ENCODE measurements at regions not wholly inside any gene's neighbourhood (a gene's known extent, or its start where the extent isn't known, plus 50 kb on each side); places are given as distances from the start of the nearest gene placed in this dataset.

DNA sequence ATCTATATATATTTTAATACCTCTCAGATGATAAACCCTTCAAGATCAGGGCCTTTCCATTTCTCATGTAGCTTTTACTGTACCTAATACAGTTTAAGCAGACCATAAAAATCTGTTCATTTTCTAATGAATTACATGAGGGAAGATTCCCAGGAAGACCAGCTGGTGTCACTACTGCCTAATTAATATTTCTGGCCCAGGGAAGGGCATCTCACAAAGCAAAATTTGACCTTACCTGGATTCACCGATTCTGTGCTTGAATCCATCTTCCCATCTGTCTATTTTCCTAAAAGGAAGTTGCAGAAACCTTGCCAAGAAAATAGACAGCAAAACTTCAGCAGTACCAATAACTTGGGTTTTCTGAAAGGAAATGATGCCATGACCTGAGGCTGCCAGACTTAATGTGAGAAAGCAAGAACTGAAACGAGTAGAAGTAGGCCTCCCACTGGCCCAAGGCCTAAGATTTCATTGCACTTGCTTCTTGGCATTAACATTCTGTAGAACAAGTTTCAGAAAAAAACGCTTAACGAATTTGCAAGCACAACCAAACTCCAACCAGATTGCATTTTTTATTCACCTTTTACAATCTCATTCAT, 83.0 kb upstream of the GLIS3 start:
- DNase-seq, result peak; percentile 49

DNA sequence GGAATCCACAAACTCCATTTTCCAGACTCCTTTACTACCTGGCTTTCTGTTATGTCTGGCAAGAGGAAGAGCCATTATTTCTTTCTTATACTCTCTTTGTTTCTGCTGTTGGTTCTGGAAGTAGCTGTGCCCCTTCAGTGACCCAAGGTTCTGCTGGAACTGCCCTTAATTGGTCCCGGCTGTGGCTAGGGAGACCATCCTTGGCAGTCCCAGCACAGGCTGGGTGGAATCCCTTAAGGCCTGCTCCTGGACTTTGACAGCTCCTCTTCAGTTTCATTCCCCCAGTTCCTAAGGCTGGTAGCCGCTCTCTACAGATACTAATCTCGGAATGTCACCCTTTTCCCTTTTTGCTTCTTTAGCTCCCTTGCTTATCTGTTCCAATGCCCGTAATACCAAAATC, 81.9 kb upstream of the GLIS3 start:
- DNase-seq, result no peak

DNA sequence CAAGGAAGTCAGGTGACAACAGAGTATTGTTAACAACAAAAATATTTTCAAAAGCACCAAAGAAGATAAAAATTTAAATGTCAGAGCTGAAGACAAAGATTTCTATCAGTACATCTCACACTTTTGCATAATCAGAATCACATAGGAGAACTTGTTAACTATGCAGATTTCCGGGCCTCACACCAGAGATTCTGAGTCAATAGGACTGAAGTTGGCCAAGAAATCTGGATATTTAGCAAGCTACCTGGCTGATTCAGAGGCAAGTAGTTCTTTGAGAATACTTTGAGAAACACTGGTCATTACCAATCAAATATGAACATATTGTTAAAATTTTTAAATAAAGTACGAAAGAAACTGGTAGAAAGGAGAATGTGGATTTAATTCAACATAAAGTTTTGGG, 80.5 kb upstream of the GLIS3 start:
- DNase-seq, result no peak

DNA sequence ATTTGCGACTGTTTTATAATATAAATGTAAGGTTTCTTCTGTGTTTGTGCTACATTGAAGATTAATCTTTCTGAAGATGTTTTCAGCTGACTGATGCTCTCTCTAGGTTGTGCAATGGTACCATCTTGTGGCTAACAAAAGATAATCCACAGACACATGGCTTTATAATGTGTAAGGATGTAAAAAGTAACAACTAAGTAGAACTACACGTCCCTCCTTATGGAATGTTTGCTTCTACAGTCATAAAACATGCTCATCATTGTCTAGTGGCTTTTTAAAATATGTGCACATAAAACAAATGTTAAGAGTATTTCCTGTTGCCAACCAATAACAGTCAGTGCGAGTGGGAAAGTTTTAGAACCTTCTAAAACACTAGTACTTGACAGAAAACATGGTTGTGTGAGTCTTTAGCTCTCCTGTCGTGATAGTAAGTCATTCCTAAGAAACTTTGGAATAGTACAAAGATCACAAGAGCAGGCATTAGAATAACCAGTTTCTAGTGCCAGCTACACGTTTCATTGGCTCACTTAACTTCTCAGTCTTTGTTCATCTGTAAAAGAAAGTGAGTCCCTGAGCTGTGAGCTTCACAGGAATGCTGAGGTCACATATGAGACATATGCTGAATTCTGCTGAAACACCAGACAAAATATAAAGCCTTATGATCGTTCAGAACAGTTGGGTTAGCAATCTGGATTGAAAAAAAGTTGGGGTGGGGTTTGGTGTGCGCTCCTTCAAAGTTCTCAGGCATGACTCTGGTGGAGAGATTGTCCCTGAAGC, 75.7 kb upstream of the GLIS3 start:
- DNase-seq, result peak; percentile 42

DNA sequence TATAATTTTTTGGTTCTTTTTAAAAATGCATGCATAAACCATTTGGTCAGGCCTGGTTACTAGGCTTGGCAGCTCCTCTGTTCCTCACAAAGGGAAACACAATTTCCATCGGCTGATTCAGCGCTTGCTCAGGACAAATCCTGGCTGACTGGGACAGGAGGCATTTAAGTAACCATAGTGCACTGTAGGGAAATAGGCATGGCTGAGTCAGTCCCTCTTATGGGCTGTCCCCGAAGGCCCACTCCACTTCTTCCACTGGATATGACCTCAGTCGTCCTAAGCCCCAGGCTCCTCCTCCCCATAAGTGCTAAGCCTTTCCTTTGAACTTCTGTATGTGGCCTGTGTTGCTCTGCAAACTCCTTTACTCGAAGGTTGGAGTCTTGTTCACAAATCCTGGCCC, 71.2 kb upstream of the GLIS3 start:
- no peak for DNase-seq

DNA sequence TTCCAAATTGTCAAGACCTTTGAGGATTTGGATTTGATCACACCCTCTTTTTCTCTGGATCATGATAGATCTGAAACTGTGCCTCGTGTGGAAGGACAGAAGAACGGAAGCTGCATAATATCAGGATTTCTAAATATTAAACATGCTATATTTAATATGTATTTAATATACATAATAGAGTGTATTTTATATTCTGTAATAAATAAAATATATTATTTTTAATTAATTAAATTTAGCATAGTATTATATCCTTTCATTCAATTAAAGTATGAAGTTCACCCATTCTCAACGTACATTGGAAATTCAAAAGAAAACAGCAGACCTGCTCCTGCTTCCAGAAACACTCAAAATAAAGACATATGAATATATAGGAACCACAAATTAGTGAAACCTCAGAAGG, 70.6 kb upstream of the GLIS3 start:
- no peak for DNase-seq

DNA sequence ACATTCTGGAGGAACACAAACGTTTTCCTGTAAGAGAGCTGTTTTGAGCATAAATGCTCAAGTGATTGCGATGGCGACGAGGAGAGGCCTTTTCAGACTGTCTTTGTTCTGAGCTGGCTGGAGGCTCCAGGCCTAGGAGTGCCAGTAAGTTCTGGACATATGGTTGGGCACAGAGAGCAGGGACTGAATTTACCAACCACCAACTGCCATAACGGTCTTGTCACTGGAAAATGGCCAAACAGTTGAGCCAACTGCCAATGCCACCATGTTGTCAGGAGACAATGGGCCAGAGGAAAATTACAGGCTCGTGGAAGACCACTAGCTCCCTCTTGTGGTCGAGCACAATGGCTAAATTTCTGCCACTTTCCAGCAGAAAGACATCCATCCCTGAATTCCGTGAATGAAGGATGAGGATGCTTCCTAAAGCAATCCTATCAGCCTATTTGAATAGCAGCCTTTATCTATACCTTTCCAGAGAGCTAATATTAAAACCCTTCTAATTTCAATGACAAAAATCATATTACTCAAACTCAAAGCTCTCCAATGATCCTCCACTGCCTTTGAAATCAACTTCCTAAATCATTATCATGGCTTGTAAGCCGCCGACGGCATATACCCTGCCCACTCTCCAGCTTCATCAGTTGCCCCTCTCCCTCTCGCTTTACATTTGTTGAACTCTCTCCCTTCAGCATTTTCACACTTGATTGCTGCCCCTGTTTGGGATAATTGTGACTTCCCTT, 66.9 kb upstream of the GLIS3 start:
- peak; percentile 45 for DNase-seq

DNA sequence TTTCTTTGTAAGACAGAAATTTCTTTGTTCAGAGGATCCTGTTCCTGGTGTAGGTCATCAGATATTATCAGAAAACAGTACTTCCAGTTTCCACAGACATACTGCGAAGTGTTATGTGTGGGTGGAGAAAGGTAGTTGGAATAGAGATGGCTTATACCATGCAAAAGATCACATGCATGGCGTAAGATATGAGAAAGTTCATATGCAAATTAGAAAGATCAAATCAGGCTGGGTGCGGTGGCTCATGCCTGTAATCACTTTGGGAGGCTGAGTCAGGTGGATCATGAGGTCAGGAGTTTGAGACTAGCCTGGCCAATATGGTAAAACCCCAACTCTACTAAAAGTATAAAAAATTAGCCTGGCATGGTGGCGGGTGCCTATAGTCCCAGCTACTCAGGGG, 65.2 kb upstream of the GLIS3 start:
- DNase-seq, result no peak

DNA sequence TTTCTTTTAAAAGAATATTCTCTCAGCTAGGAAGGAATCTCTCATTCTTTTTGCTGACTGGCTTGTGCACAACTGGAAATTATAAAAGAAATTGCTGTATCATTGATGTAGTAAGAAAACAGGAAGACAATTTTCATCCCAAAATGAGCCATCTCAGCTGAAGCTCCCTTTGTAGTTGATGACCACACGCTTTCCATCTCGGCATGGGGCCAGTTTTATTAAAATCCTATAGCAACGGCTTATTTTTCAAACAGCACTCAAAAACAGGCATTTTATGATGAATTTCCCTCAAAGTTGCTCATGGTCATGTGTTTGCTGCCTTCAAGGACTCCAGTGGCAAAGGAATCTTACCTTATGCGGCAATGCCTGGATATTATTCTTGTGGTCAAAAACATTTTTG, 62.4 kb upstream of the GLIS3 start:
- DNase-seq, result no peak

DNA sequence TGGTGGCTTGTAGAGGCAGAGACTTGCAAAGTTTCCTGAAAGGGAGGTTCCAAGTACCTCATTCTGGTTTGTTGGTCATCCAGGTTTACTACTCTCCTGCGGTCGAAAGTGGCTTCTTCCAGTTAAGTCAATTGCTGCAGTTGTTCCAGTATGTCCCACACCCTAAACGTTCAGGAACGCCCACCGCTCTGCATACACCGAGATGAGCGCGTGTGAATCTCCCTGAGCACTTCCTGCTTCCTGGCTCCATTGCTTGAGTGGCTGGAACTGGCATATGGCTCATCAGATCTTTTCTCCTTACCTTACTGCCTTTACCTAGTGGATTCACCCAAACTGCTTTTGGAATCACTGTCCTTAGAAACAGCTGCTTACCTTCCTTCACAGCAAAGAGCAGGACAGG, 59.1 kb upstream of the GLIS3 start:
- DNase-seq, result no peak

DNA sequence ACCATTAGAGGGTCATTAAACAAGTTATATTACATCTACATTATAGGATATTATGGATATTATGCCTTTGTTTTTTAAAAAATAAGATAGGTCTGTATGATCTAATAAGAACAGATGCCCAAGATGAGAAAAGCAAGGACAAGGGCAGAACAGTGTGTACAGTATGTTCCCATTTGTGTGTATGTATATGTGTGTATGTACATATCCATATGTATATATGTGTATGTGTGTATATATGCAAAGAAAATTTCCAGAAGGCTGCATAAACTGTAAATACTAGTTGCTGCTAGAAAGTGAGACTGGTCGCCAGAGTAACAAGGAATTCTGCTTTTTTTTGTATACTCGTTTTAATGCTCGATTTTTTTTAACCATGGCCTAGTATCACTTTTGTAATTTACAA, 58.1 kb upstream of the GLIS3 start:
- no peak for DNase-seq

DNA sequence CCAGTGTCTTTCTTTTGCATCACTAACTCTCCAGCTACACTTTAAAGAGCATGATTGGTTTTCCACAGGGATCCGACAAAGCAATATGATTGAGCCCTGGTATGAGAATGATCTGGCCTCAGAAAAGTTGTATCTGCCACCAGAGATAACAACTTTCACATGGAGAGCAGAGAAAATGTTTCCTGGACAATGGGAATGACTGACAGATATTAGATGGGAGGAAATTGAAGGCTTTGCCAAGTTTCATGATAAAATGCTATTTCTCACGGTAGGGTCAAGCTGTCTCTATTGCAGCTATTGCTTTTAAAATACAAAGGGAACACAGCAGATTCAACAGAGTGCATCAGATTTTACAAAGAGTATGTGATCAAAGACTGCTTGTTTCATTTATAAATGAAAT, 56.4 kb upstream of the GLIS3 start:
- DNase-seq, result no peak

DNA sequence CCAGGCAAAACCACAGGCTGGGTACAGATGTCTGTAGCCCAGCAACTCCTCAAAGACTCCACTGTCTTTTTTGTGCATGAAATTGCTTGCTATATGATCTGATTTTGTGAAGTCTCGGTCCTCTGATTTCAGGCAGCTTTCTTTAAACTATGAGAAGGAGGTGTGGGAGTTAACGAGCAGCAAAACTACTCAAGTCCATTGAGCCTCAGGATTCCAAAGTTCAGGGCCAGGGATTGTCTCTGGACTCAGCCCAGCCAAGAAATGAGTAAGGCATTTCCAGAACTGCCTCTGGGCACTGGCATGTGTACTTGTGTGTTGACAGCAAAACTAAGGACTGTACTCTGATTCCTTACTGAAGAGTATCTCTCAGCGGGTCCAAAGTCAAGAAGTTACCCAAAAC, 53.4 kb upstream of the GLIS3 start:
- no peak for DNase-seq

DNA sequence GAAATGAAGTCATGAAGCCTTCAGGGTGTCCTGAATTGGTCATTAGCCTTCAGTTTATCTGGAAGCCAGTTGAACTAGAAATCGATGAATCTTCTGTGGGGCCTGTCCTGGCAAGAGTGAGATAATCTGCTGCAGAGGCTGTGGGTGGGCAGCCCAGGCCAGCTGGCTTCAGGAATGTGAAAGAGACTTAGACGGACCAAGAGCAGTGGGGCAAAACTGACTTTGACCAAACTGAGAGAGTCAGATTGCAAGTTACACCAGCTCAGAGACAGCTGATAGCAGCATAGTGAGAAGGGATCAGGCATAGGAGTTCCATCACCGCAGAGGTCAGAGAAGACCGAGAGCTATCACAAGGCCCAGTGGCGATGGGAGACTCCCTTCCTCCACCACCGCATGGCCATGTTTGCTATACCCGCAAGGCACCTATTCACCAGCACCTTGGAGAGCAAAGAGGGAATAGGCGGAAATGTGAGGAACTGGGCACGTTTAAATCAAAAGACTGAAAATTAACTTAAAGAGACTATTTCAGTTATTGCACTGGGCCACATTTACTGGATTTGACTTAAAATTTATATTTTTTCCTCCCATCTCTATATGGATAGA, 50.0 kb upstream of the GLIS3 start:
- no peak for DNase-seq

All from NCI-H2171 (cell line).